GM03348 (cell line): ENCODE measurements at regions not wholly inside any gene's neighbourhood (a gene's known extent, or its start where the extent isn't known, plus 50 kb on each side); places are given as distances from the start of the nearest gene placed in this dataset.
A peak's percentile ranks its signal among the peaks of the same experiment; 100 is the strongest.
"Not testable (repeated sequence)": the region's sequence is repeated elsewhere in the genome, so short reads cannot be mapped to it uniquely, and the experiment has no call there.

Experiments used
- DNase-seq: peaks from one replicate; pipeline ENCODE4 v3.0.0; 2012; ENCODE audit warnings: low spot score

GRCh38 chr3:159371961-159372360 lies 570.1 kb downstream of the MFSD1 start:
- no peak for DNase-seq

GRCh38 chr3:159378396-159379194 lies 576.7 kb downstream of the MFSD1 start:
- DNase-seq: no peak

- DNase-seq: no peak
Observed at GRCh38 chr3:159380891-159381290, 579.0 kb downstream of the MFSD1 start.

GRCh38 chr3:159390656-159391212 lies 588.9 kb downstream of the MFSD1 start:
- DNase-seq: no peak

- not testable (repeated sequence) for DNase-seq
Observed at GRCh38 chr3:159397683-159398082, 591.0 kb upstream of the IL12A start.

GRCh38 chr3:159401069-159401468 lies 587.6 kb upstream of the IL12A start:
- no peak for DNase-seq

- DNase-seq: not testable (repeated sequence)
Observed at GRCh38 chr3:159409711-159410110, 578.9 kb upstream of the IL12A start.

- DNase-seq: no peak
Observed at GRCh38 chr3:159413319-159413718, 575.3 kb upstream of the IL12A start.

GRCh38 chr3:159416856-159417255 lies 571.8 kb upstream of the IL12A start:
- DNase-seq: no peak

GRCh38 chr3:159417761-159418160 lies 570.9 kb upstream of the IL12A start:
- DNase-seq: no peak

- peak; percentile 50 for DNase-seq
Observed at GRCh38 chr3:159418571-159419526, 569.8 kb upstream of the IL12A start.

GRCh38 chr3:159429702-159430101 lies 558.9 kb upstream of the IL12A start:
- no peak for DNase-seq

GRCh38 chr3:159432682-159433340 lies 555.8 kb upstream of the IL12A start:
- no peak for DNase-seq

GRCh38 chr3:159439346-159439745 lies 549.3 kb upstream of the IL12A start:
- no peak for DNase-seq

GRCh38 chr3:159441279-159441678 lies 547.4 kb upstream of the IL12A start:
- DNase-seq: no peak

- no peak for DNase-seq
Observed at GRCh38 chr3:159443266-159443665, 545.4 kb upstream of the IL12A start.

GRCh38 chr3:159447841-159448240 lies 540.8 kb upstream of the IL12A start:
- no peak for DNase-seq

GRCh38 chr3:159448902-159449301 lies 539.7 kb upstream of the IL12A start:
- DNase-seq: no peak

GRCh38 chr3:159451067-159451466 lies 537.6 kb upstream of the IL12A start:
- no peak for DNase-seq

- DNase-seq: no peak
Observed at GRCh38 chr3:159451482-159451881, 537.2 kb upstream of the IL12A start.

GRCh38 chr3:159453036-159453435 lies 535.6 kb upstream of the IL12A start:
- no peak for DNase-seq

GRCh38 chr3:159453945-159454344 lies 534.7 kb upstream of the IL12A start:
- no peak for DNase-seq
